NCI-H2171 (cell line): ENCODE measurements at regions not wholly inside any gene's neighbourhood (a gene's known extent, or its start where the extent isn't known, plus 50 kb on each side); places are given as distances from the start of the nearest gene placed in this dataset.

ENCODE experiments used
- DNase-seq: peaks from one replicate; lab custom pipeline; 2025; lab: John Stamatoyannopoulos, UW

- DNase-seq: no peak
Measured at GRCh38 chr6:99219788-99220187, 129.7 kb downstream of the FAXC start.

- no peak for DNase-seq
Measured at GRCh38 chr6:99216959-99217358, 132.5 kb downstream of the FAXC start.

- no peak for DNase-seq
Measured at GRCh38 chr6:99195986-99196655, 153.4 kb downstream of the FAXC start.

GRCh38 chr6:99192561-99192960 is 156.9 kb downstream of the FAXC start:
- no peak for DNase-seq

GRCh38 chr6:99189823-99190721 is 159.4 kb downstream of the FAXC start:
- no peak for DNase-seq

- DNase-seq: no peak
Measured at GRCh38 chr6:99187429-99187828, 162.0 kb downstream of the FAXC start.

GRCh38 chr6:99186417-99186816 is 163.1 kb downstream of the FAXC start:
- no peak for DNase-seq

GRCh38 chr6:99185525-99185924 is 163.9 kb downstream of the FAXC start:
- no peak for DNase-seq

- no peak for DNase-seq
Measured at GRCh38 chr6:99184696-99185095, 164.8 kb downstream of the FAXC start.

GRCh38 chr6:99183066-99183465 is 166.4 kb downstream of the FAXC start:
- no peak for DNase-seq

GRCh38 chr6:99181174-99181573 is 168.3 kb downstream of the FAXC start:
- DNase-seq: no peak

- no peak for DNase-seq
Measured at GRCh38 chr6:99178168-99178567, 171.3 kb downstream of the FAXC start.

- no peak for DNase-seq
Measured at GRCh38 chr6:99177736-99178135, 171.7 kb downstream of the FAXC start.

- DNase-seq: no peak
Measured at GRCh38 chr6:99165838-99166237, 183.6 kb downstream of the FAXC start.

- no peak for DNase-seq
Measured at GRCh38 chr6:99152347-99152643, 197.2 kb downstream of the FAXC start.

GRCh38 chr6:99151634-99152346 is 197.7 kb downstream of the FAXC start:
- no peak for DNase-seq

GRCh38 chr6:99148761-99149160 is 200.7 kb downstream of the FAXC start:
- DNase-seq: no peak

GRCh38 chr6:99148111-99148510 is 200.4 kb upstream of the FBXL4 start:
- no peak for DNase-seq

- no peak for DNase-seq
Measured at GRCh38 chr6:99147206-99147605, 199.5 kb upstream of the FBXL4 start.

- DNase-seq: no peak
Measured at GRCh38 chr6:99146711-99147110, 199.0 kb upstream of the FBXL4 start.

- DNase-seq: no peak
Measured at GRCh38 chr6:99145738-99146137, 198.0 kb upstream of the FBXL4 start.

GRCh38 chr6:99143108-99143861 is 195.5 kb upstream of the FBXL4 start:
- DNase-seq: no peak
